Amniotic stem cell (primary cell): ENCODE measurements at regions not wholly inside any gene's neighbourhood (a gene's known extent, or its start where the extent isn't known, plus 50 kb on each side); places are given as distances from the start of the nearest gene placed in this dataset.

Experiments used
- DNase-seq: peaks from one replicate; lab custom pipeline; 2025; lab: John Stamatoyannopoulos, UW

DNA sequence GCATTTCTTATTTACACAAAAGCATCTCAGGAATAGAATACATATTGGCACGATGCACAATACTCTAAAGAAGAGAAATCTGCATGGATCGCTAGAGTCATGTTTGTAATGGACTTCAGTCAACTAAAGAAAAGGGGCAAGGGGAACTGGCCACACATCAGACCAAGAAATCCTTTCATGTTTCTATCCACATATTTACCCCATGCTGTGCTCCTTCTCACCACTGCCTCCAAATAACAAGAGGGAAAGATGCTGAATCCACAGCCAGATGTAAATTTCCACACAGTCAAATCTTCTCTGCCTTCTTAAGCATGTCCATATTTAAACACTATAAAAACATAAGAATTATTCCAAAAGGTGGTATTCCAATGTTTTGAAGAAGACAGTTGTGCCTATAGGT, 67.6 kb downstream of the COX18 start:
- no peak for DNase-seq

DNA sequence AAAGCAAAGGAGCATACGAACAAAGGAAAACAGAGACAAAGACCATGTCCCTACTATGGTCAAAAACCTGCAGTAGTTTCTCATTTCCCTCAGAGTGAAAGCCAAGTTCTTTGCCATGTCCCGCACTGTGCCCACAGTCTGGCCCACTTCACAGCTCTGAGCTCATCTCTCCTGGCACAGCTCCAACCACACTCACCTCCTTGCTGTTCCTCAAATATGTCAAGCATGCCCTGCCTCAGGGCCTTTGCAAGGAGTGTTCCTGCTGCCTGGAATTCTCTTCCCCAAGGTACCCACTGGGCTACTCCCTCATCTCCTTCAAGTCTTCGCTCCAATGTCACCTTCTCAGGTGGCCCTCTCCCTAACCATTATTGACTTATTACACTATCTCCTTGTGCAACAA, 72.1 kb downstream of the COX18 start:
- no peak for DNase-seq

DNA sequence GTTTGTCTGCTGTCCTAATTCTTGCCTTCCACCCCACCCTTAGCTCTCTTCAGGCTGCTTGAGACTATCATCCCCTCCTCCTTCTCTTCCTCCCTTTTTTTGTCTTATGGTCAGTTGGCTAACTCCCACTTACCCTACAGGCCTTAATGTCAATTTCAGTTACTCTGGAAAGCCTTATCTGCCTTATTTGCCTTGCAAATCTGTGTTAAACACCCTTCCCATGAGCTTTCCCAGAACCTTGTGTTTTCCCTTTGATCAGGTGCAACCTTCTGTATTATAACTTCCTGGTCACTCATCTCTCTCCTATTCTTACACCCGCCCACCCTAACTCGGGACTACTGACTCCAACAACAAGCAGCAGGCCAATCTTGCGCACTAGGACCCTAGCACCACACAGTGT, 74.8 kb downstream of the COX18 start:
- DNase-seq, result no peak

DNA sequence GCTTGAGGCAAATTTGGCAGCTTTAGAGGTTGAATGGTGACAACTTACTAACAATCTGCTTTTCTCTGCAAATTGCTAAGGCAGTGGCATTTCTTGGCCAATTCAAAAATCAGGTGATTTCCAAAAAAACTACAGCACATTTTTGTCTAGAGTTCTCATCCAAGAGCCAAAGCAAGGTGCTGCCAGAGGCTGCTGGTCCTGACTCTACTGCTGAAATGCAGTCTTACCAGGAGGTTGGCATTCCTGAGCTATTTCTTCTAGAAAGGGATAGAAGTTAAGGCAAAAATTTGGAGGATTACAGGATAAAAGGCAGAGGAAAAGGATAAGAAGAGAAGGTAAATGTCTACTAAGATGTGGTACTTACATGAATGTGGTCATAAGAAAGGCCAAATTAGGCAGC, 75.6 kb downstream of the COX18 start:
- DNase-seq, result no peak

DNA sequence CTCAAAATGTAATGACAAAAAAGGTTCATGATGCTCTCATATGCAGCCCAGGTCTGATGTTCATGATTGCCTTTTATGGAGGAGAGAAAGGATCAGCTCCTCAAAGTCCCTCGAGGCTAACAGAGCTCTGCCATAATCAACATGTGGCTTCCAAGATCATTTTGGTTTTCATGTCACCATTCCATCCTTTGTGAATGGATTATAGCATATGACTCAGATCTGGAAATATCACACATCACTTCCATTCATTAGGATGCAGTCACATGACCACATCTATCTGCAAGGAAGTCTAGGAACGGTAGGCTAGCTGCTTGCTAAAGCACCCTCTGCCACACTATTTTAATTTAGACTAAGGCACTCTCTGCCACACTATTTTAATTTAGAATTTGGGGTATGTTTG, 77.6 kb downstream of the COX18 start:
- no peak for DNase-seq

DNA sequence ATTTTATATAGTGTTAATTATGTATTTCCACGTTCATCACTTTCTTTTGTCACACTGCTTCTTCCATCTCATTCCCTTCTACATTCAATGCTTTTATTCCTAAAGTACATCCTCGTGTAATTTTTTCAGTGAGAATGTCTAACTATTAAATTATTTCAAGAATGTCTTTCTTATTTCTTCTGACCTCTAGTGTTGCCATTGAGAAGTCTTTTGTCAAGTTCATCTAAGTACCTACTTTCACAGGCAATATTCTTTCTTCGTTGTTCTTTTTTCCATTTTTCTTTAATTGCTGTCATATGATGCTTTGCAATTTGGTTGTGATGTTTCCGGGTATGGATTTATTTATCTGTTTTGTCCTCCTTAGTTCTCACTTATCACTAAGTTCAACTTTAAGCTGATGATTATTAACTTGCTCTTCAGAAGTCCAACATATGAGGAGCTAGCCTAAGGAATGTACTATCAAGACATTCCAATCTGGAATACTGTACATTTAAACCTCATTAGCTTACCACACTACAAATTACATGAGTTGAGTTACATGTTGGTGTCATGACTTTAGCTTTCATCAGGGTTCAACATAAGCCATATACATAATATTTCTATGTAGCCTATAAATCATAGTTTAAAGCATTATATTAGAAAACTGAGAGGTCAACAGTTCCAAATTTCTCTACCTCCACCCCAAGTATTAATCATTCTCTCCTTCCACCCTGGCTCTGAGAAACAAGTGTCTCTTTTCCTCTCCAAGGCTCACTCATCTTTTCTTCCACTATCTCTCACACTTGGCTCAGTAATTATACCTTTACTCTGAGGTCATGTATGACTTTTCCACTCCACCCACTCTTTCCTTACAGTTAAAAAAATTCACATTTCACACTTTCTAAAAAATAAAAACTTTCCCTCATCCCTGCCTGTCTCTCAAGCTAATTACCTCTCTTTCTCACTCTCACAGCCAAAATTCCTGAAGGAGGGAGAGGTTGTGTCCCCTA, 81.5 kb downstream of the COX18 start:
- no peak for DNase-seq

DNA sequence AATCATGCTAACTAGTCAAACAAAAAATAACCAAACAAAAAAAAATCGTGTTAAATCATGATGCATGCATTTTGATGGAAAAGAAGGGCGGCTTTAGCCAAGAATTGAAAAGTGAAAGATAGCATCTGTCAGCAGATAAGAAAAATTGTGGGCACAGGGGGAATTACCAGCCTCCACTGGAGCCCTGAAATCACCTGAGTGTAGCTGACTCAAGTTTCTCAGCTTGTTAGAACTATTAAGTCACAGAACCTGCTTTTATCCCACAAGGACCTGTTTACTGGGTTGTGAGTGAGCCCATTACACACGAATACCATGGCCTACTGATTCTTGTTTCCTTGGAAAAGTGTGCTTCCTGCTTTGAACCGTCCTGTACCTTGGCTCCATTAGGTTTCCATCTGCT, 85.2 kb downstream of the COX18 start:
- DNase-seq, result no peak

DNA sequence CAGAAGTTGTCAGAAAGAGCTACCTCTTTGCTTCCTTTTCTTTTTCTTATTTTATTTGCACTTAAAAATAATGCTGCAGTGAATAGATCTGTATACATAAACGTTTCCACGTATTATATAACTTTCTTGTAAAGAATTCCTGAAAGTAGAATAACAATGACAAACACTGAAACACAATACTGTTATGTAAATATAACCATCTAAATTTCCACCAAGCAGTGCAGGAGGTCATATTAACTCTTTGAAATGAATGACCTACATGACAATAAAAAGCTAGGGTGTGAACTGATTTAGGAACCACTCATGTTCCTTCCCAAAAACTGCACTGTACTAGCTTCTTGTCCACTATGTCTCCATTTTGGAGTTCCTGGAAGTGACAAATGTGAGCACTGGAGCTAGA, 85.8 kb downstream of the COX18 start:
- DNase-seq, result no peak

DNA sequence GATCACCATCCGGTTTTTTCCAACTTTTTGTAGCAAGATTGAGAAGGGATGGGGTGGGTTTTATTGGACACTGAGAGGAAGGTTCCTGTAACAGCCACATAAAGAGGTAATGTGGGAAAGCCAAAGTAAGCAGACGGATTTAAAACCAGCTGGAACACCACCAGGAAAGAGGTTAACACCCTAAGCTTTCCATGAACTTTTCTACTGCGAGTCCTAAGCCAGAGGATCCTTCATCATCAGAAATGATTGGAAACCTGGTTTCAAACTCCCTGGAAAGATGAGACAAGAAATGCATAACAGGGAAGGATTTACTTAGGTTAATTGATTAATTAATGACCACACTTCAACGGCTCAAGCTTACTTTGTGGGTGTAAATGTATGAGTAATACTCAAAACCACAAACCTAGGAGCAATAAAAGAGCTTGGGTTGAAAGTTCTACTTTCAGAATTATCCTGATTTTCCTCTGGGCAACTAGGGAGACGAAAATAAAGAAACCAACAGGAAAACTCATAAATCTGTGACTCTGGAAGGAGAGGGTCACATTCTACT, 91.5 kb downstream of the COX18 start:
- DNase-seq, result no peak

DNA sequence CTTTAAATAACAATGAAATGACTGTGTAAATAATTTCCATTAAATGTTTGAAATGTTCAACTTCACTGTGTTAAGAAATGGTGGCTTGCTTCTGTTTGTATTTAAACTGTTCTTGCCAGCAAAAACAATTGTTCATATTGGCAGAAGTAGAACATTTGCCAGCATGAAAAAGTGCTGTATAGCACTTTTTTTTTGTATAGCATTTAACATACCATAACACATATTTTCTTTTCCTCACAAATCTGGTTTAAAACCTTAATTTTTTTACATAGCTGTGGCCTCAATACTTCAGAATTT, 94.1 kb downstream of the COX18 start:
- no peak for DNase-seq

DNA sequence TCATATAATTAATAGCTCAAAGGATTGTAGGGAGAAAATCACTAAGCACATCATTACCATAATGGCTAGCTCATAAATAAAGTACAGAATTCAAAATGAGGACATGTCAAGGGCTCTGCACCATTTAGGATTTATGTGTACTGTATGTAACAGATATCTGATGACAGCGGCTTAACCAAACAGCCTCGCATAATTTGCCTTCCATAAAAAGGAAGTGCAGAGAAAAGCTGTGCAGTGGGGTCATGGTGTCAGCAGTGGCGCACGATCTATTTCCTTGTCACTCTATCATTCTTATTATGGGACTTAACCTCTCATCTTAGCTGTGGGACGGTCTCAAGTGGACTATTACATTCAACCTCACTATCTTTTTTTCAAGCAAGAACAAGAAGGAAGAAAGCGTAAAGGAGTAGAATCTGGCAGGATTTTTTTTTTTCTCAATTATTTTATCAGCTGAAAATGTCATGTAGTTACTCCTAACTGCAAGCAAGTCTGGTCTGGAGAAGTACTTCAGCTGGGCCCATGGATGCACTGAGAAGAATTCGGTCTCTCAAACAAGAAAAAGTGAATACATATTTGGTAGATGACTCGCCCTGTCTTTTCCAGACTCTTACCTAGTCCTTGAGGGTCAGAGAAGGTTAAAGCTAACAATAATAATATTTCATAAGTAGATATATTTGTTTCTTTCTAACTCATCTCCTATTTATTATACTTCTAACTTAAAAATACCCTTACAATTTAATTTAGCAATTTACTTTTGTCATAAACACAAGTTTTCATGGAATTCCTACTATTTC, 94.6 kb downstream of the COX18 start:
- no peak for DNase-seq

DNA sequence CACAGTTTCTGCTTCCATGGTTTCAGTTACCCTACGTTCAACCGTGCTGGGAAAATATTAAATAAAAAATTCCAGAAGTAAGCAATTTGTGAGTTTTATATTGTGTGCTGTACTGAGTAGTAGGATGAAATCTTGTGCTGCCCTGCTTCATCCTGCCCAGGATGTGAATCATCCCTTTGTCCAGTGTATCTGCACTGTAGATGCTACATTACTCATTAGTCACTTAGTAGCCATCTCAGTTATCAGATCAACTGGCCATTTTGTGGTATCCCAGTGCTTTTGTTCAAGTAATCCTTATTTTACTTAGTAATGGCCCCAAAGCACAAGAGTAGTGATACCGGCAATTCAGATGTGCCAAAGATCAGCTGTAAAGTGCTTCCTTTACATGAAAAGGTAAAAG, 97.9 kb downstream of the COX18 start:
- DNase-seq, result peak; percentile 41

DNA sequence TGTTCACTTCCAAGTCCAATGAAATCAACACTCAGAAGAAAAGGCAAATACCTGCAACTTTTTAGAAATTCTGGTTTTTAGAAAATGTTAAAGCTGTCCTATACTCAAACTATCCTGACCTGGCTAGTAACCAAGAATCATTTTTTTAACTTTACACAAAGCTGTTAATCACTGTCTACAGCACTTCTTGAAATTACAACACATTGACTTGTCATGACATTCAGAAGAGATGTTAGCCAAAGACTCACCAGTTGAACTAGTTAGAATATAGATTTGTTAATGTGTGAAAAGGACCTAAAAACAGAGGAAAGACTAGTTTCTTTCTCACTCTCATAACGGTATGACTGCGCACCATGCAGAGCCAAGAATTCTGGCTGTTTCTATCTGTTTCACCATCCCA, 98.8 kb downstream of the COX18 start:
- no peak for DNase-seq

DNA sequence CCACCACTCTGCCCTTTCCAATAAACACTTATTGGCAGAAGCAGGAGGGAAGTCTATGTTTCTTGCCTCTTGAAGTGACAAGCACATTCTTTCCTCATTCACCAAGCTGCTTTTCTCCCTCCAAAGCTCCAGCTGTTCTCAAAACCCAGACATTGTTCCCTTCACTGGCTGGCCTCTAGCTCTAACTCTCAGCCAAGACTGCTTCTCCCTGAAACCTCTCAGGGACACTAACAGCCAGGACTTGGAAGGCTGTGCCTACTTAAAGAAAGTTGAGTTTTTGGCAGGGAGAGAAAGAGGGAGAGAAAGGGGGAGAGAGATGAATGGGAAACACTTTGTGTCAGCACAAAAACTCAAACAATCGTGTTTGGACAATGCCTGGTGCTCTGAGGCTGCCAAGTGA, 99.5 kb downstream of the COX18 start:
- DNase-seq, result no peak

DNA sequence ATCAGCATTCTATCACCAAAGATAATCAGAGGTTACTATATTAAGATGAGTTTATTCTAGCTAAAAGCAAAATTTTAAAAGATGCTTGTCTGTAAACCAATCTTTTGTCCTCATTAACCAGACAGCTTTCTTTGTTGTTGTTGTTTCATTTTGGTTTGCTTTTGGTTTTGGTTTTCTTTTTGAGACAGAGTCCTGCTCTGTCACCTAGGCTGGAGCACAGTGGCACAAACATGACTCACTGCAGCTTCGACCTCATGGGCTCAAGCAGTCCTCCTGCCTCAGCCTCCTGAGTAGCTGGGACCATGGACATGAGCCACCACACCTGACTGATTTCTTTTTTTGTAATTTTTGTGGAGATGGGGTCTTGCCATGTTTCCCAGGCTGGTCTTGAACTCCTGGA, 102.9 kb downstream of the COX18 start:
- DNase-seq, result no peak

DNA sequence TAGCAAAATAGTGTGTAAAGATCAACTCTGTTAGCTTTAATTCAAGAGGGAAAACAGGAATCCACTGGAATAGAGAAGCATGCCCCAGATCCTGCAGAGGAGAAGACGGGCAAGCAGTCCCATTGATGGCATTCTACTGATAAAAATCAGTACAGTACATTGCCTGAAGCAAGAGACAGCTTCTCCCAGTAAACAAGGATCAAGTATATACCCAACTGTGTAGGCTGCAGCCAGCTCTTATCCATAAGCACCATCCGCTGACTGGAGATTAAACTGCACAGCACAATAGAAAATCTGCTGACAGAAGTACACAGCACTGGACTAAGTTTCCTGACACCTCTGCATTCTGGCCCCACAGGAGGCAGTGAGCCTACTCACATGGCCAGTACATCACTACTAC, 110.1 kb downstream of the COX18 start:
- DNase-seq, result no peak

DNA sequence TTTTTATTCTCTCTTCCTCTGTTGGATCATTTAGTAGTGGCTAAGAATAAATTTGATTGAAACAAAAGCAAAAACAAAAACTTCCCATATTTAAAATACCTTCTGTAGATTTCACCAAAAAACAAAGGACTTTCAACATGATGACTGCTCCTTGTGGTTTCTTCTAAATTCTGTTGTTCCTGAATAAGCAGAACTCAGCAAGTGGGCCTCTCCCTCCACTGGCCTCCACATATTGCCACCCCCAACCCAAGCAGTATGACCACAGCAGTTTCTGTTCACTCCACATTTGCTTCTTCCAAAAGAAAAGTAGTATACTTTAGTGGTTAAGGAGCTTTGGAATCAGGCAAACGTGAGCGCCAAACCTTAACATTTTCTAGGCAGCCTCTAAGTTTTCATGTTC, 114.7 kb downstream of the COX18 start:
- DNase-seq, result no peak

DNA sequence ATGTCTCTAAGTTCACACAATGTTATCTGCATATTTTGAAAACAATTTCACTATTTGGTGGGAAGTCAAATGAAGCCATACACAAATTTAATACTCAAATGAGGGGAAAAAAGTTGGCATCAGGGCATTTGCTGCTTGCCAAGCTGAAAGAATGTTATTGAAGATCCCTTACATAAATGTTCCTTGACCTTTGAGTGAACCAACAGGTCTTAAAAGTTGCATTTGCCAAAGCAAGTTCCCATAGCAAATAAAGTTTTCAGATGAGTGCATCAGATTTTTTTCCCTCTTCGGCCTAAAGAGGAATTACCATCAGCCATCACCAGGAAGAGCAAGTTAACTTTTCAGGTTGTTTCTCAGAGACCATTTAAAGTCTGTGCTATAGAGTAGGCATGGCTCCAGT, 115.9 kb downstream of the COX18 start:
- DNase-seq, result no peak

DNA sequence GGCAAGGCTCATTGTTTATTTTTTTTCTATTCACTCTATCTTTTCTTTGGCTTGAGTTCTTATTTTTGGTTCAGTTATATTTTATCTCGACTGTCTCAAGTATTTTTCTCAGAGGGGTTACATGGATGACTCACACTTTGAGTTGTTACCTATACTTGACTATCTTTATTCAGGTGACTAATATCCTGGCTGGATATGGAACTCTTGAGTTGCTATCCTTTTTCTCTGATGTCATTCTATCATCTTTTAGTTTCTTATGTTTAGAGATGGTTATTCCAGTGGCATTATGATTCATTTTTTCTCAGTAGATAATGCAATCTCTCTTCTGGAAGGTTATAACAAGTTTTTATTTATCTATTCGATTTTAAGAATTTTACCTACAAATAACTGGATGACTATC, 117.9 kb downstream of the COX18 start:
- DNase-seq, result no peak

DNA sequence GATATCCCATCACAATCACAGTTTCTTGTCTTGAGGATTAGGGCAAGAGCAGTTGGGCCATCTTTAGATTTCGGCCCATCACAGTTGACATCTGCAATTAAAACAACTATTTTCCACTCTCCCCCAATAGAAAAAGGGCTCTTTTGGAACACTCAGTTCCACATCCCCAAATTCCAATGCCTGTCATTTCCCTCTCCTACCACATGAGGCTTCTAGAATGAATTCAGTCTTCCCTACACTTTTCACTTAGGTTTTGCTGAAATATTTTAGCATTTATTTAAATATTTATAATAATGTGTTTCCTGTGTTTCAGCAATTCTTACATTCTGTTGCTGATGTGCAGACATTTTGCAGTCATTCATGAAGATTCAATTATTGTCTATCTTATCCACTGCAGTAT, 118.4 kb downstream of the COX18 start:
- DNase-seq, result no peak

DNA sequence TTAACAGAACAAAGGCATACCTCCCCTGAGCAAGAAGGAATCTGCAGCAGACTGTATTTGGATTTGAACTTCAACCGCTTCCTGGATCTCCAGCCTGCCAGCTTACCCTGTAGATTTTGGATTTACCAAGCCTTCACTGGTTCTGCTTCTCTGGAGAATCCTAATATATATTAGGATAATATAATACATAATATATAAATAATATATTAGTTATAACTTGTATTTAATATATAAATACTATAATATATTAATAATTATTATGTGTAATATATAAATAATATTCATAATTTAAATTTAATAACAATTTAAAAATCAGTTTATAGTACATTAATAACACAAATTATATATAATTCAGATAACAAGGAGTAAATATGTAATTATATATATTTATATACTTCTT, 121.4 kb downstream of the COX18 start:
- no peak for DNase-seq

DNA sequence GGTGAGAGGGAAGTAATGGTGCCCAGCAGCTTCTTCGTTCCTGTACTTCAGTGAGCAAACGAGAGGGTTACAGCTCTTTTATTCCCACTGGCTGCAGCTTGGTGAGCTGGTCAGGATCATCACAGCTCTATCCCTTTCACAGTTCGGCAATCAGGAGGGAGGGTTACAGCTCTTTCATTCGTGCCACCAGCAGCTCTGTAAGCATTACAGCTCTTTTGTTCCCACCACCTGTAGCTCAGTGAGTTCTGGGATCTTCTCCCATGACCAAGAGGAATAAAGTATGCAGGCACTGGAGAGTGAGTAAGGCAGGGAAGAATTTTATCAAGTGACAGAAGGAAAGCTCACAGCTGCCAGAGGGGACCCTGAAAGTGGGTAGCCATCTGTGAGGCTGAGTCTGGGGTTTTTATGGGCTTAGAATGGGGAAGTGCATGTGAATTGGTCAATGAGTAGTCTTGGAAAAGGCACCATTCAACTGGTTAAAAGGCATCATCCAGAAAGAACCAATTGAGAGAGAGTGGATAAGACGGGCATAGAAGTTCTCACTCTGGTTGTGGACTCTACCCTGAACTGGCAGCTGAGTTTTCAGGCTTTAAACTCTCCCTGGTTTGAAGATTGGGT, 123.7 kb downstream of the COX18 start:
- no peak for DNase-seq

DNA sequence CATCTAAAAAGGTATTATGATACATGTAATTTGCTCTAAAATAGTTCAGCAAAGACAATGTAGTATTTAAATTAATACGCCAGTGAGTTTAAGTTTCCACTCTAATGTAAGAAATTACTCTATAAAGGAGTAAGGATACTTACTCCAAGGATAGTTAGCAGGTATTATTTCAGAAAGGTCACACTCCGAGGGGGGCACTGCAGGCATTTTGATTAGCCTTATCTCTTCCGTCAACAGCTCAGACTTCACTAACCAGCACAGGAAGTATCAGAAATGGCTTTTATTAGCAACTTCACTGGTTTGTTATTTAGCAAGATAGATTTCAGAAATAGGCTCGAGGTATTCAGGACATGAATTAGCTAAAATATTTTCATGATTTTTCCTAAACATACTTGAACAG, 127.0 kb downstream of the COX18 start:
- DNase-seq, result no peak
